H1 (cell line): ENCODE measurements at regions not wholly inside any gene's neighbourhood (a gene's known extent, or its start where the extent isn't known, plus 50 kb on each side); places are given as distances from the start of the nearest gene placed in this dataset.

Source experiments
- CTCF ChIA-PET: fragments of 300-600 bp; sonication (Branson Sonifier 250); formaldehyde crosslinking; loops from one replicate; lab custom pipeline; 2021; ENCODE audit not compliant: partially characterized antibody; lab: Charles Lee
- POLR2A ChIA-PET: fragments of 300-600 bp; sonication (Branson Sonifier 250); formaldehyde crosslinking; loops from one replicate; lab custom pipeline; 2021; ENCODE audit warnings: inconsistent platforms; ENCODE audit not compliant: partially characterized antibody; lab: Charles Lee
- DNase-seq, 2 experiments: peaks; one replicate each; pipeline versions ENCODE4 v3.0.0 to v3.0.0-alpha.2; 2010 to 2022; ENCODE audit warnings: low spot score in 2 of 2, low read depth in 1 of 2, mixed read lengths in 1 of 2
- FAIRE-seq: peaks from 2 replicates; lab custom pipeline; 2011; peaks lifted over from hg19 to GRCh38; lab: Jason Lieb, UNC
- H2AFZ ChIP-seq: 2 replicates; pipeline ENCODE4 v1.8.1; 2012; ENCODE audit warnings: low read length, inconsistent platforms
- H2AK5ac ChIP-seq: 2 replicates; pipeline ENCODE4 v1.6.1; 2013; ENCODE audit warnings: low read depth, low read length
- H2BK120ac ChIP-seq: replicated peaks from 2 replicates; pipeline ENCODE3; 2013; ENCODE audit warnings: low read depth, low read length, inconsistent platforms
- H2BK12ac ChIP-seq: 2 replicates; pipeline ENCODE4 v1.6.1; 2013; ENCODE audit warnings: low read depth, low read length
- H2BK15ac ChIP-seq: 2 replicates; pipeline ENCODE4 v1.6.1; 2013; ENCODE audit warnings: low read length
- H2BK20ac ChIP-seq: 2 replicates; pipeline ENCODE4 v1.6.1; 2013; ENCODE audit warnings: low read length
- H2BK5ac ChIP-seq: 2 replicates; pipeline ENCODE4 v1.6.1; 2013; ENCODE audit warnings: low read depth, low read length
- H3K14ac ChIP-seq: 2 replicates; pipeline ENCODE4 v1.6.1; 2013; ENCODE audit warnings: inconsistent platforms; ENCODE audit not compliant: insufficient read length
- H3K18ac ChIP-seq: 2 replicates; pipeline ENCODE4 v1.6.1; 2013; ENCODE audit warnings: low read length; ENCODE audit errors: extremely low read depth
- H3K23ac ChIP-seq: 2 replicates; pipeline ENCODE4 v1.6.1; 2013; ENCODE audit warnings: inconsistent platforms; ENCODE audit not compliant: insufficient read length
- H3K23me2 ChIP-seq: 2 replicates; pipeline ENCODE4 v1.6.1; 2013; ENCODE audit warnings: low read depth, low read length
- H3K27ac ChIP-seq: 2 replicates; pipeline ENCODE4 v1.6.1; 2011; ENCODE audit warnings: low read depth, low read length, inconsistent platforms
- H3K27me3 ChIP-seq, 4 experiments: replicated peaks in 1 of 4; 1 replicate in 1 of 4; 2 replicates in 3 of 4; pipeline versions ENCODE4 v1.6.1 to v1.8.1; 2011 to 2013; ENCODE audit warnings: low read length in 3 of 4, mild to moderate bottlenecking in 3 of 4, inconsistent platforms in 2 of 4, mixed read lengths in 2 of 4, moderate library complexity in 1 of 4; ENCODE audit not compliant: control insufficient read depth in 3 of 4, insufficient read depth in 3 of 4; ENCODE audit errors: extremely low read depth in 1 of 4
- H3K36me3 ChIP-seq, 4 experiments: 2 replicates each; pipeline versions ENCODE4 v1.6.1 to v1.8.1; 2011 to 2013; ENCODE audit warnings: mild to moderate bottlenecking in 4 of 4, low read length in 3 of 4, moderate library complexity in 2 of 4, control low read depth in 1 of 4, inconsistent platforms in 1 of 4; ENCODE audit not compliant: insufficient read depth in 4 of 4, control insufficient read depth in 2 of 4
- H3K4ac ChIP-seq: replicated peaks from 2 replicates; pipeline ENCODE3; 2013; ENCODE audit warnings: low read length, low read depth, mixed read lengths, inconsistent platforms; ENCODE audit not compliant: insufficient read length
- H3K4me1 ChIP-seq, 4 experiments: replicated peaks in 1 of 4; 1 replicate in 1 of 4; 2 replicates in 3 of 4; pipeline versions ENCODE4 v1.6.1 to v1.8.1; 2011 to 2013; ENCODE audit warnings: low read length in 3 of 4, inconsistent platforms in 2 of 4, mixed read lengths in 1 of 4; ENCODE audit not compliant: insufficient read depth in 4 of 4, control insufficient read depth in 3 of 4
- H3K4me2 ChIP-seq, 2 experiments: 2 replicates each; pipeline versions ENCODE4 v1.6.1 to v1.8.1; 2011 to 2013; ENCODE audit warnings: low read depth in 2 of 2, low read length in 2 of 2, control low read depth in 1 of 2, inconsistent platforms in 1 of 2, mild to moderate bottlenecking in 1 of 2; ENCODE audit not compliant: insufficient read depth in 1 of 2
- H3K4me3 ChIP-seq, 4 experiments: fragments of 200-600, 300-600 bp in 1 of 4; sonication (generic), shearing (Covaris generic), sonication (Bioruptor Twin) in 1 of 4; 2 replicates each; pipeline versions ENCODE4 v1.5.1 to v1.8.1; 2011 to 2016; ENCODE audit warnings: low read length in 4 of 4, low read depth in 3 of 4, control low read depth in 2 of 4, inconsistent platforms in 2 of 4, mild to moderate bottlenecking in 2 of 4, mixed read lengths in 1 of 4, moderate library complexity in 1 of 4; ENCODE audit not compliant: insufficient read depth in 2 of 4; ENCODE audit errors: extremely low read depth in 1 of 4
- H3K56ac ChIP-seq: replicated peaks from 2 replicates; pipeline ENCODE3; 2013; ENCODE audit warnings: low read depth, mild to moderate bottlenecking, mixed read lengths, low read length, inconsistent platforms; ENCODE audit not compliant: insufficient read length
- H3K79me1 ChIP-seq: 2 replicates; pipeline ENCODE4 v1.6.1; 2013; ENCODE audit warnings: low read depth, low read length, control low read depth
- H3K79me2 ChIP-seq, 2 experiments: 2 replicates each; pipeline versions ENCODE4 v1.6.1 to v1.8.1; 2012 to 2013; ENCODE audit warnings: low read length in 2 of 2, mild to moderate bottlenecking in 2 of 2, inconsistent platforms in 1 of 2; ENCODE audit not compliant: insufficient read depth in 2 of 2, control insufficient read depth in 1 of 2
- H3K9ac ChIP-seq, 4 experiments: replicated peaks in 1 of 4; 1 replicate in 1 of 4; 2 replicates in 3 of 4; pipeline versions ENCODE4 v1.6.1 to v1.8.1; 2011 to 2013; ENCODE audit warnings: low read depth in 3 of 4, low read length in 3 of 4, control low read depth in 2 of 4, mild to moderate bottlenecking in 2 of 4, moderate library complexity in 2 of 4, inconsistent platforms in 1 of 4; ENCODE audit errors: extremely low read depth in 1 of 4
- H3K9me3 ChIP-seq, 2 experiments: 2 replicates each; pipeline versions ENCODE4 v1.6.1 to v1.8.1; 2012 to 2013; ENCODE audit warnings: mild to moderate bottlenecking in 2 of 2, moderate library complexity in 2 of 2, control low read depth in 1 of 2, inconsistent platforms in 1 of 2, low read depth in 1 of 2, low read length in 1 of 2, mixed read lengths in 1 of 2; ENCODE audit not compliant: insufficient read depth in 2 of 2
- H4K20me1 ChIP-seq, 2 experiments: replicated peaks in 1 of 2; 2 replicates each; pipeline versions ENCODE3 to v1.8.1; 2011 to 2013; ENCODE audit warnings: inconsistent platforms in 2 of 2, low read length in 2 of 2, mild to moderate bottlenecking in 1 of 2; ENCODE audit not compliant: insufficient read depth in 2 of 2, control insufficient read depth in 1 of 2
- H4K5ac ChIP-seq: 2 replicates; pipeline ENCODE4 v1.6.1; 2013; ENCODE audit warnings: low read length, low read depth, mixed read lengths, inconsistent platforms; ENCODE audit not compliant: insufficient read length
- H4K8ac ChIP-seq: 2 replicates; pipeline ENCODE4 v1.8.0; 2013; ENCODE audit warnings: mild to moderate bottlenecking, moderate library complexity, low read length, inconsistent platforms; ENCODE audit not compliant: insufficient read depth; ENCODE audit errors: extremely low read depth
- H4K91ac ChIP-seq: replicated peaks from 2 replicates; pipeline ENCODE3; 2013; ENCODE audit warnings: low read length, mixed read lengths, inconsistent platforms; ENCODE audit not compliant: insufficient read length
- ATF3 ChIP-seq: IDR thresholded peaks from 2 replicates; pipeline ENCODE4 v1.6.1; 2011; ENCODE audit warnings: low read depth, mild to moderate bottlenecking, low read length; ENCODE audit not compliant: insufficient read depth
- CBX5 ChIP-seq: fragments of 300-800, 300-1000 bp; sonication (generic); IDR thresholded peaks from 2 replicates; pipeline ENCODE4 v1.7.1; 2016; ENCODE audit warnings: antibody characterized with exemption, low read length, low read depth
- CBX8 ChIP-seq: fragments of 300-800, 300-1000 bp; sonication (generic); IDR thresholded peaks from 2 replicates; pipeline ENCODE4 v1.7.1; 2016; ENCODE audit warnings: low read depth, low read length, borderline replicate concordance
- HDAC6 ChIP-seq: IDR thresholded peaks from one replicate; pipeline ENCODE4 v1.7.1; 2012; ENCODE audit warnings: low read depth, mild to moderate bottlenecking, inconsistent platforms, low read length, moderate library complexity
- KDM5A ChIP-seq: fragments of 200-600 bp; IDR thresholded peaks from 2 replicates; pipeline ENCODE4 v1.7.1; 2012; ENCODE audit warnings: mild to moderate bottlenecking, low read length, inconsistent platforms, mixed read lengths
- POLR2A ChIP-seq, 2 experiments: IDR thresholded peaks; 1 replicate in 1 of 2; 2 replicates in 1 of 2; pipeline ENCODE4 v1.6.1; 2011; ENCODE audit warnings: low read depth in 2 of 2, low read length in 2 of 2, mild to moderate bottlenecking in 2 of 2; ENCODE audit errors: control extremely low read depth in 1 of 2
- POLR2AphosphoS5 ChIP-seq: IDR thresholded peaks from 2 replicates; pipeline ENCODE4 v1.6.1; 2011; ENCODE audit warnings: low read depth, low read length
- POU5F1 ChIP-seq: IDR thresholded peaks from 2 replicates; pipeline ENCODE4 v1.6.1; 2011; ENCODE audit warnings: low read depth, mild to moderate bottlenecking, low read length, moderate library complexity
- SAP30 ChIP-seq: fragments of 300-600 bp; sonication (generic); IDR thresholded peaks from 2 replicates; pipeline ENCODE4 v1.7.1; 2012; ENCODE audit warnings: low read length, moderate library complexity, mild to moderate bottlenecking, inconsistent platforms; ENCODE audit not compliant: insufficient read depth, insufficient replicate concordance
- SIN3A ChIP-seq, 2 experiments: IDR thresholded peaks in 1 of 2; conservative IDR thresholded peaks in 1 of 2; 2 replicates each; pipeline ENCODE4 v1.6.1; 2011 to 2012; ENCODE audit warnings: low read length in 2 of 2, improper control_type of control experiment in 1 of 2, low read depth in 1 of 2, mild to moderate bottlenecking in 1 of 2
- SIRT6 ChIP-seq: IDR thresholded peaks from one replicate; pipeline ENCODE4 v1.7.1; 2012; ENCODE audit warnings: low read length, inconsistent platforms
- SIX5 ChIP-seq: IDR thresholded peaks from 2 replicates; pipeline ENCODE4 v1.6.1; 2011; ENCODE audit warnings: mild to moderate bottlenecking, low read depth, low read length
- TBP ChIP-seq: IDR thresholded peaks from 2 replicates; pipeline ENCODE4 v1.6.1; 2011; ENCODE audit warnings: low read depth, low read length, improper control_type of control experiment
- WGBS, 2 experiments: shearing (Covaris generic) in 1 of 2; methylation state at CpG; one replicate each; pipeline versions ENCODE4 v1.1.6 to v1.1.7; 2013 to 2015; ENCODE audit warnings: low lambda C conversion rate in 2 of 2, mixed read lengths in 2 of 2, inconsistent platforms in 1 of 2, low coverage in 1 of 2, missing lambda C conversion rate in 1 of 2; ENCODE audit not compliant: insufficient replicate concordance in 2 of 2, insufficient coverage in 1 of 2, insufficient read length in 1 of 2; ENCODE audit errors: extremely low coverage in 1 of 2, missing lambda C conversion rate in 1 of 2; 5-methylcytosine and 5-hydroxymethylcytosine counted together

DNA sequence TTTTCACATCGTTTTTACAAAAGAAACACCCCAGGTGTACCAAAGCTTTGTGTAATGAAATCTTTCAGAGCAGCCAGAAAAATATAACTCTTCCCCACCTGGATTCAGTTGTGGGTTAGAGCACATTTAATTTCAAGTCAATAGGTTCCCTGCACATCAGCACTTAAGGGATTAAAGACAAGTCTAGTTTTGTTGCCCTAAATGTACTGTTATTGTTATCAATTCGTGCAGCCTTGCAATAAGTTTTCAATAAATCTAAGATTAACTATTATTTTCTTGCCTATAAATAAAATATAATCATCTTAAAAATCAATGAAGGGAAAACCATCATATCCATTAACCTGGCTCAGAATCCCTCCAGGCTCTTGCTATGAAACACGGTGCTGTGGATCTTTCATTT is 172.5 kb upstream of the CDIN1 start:
- Histone ChIP-seq H3K79me2 (no peaks in the 10 kb centered on the region), H2BK20ac (no peak overlapping the region), H3K79me1 (no peaks in the 10 kb centered on the region), H2BK15ac (no peak overlapping the region), H2BK120ac (no peak overlapping the region), H3K23me2 (no peaks in the 10 kb centered on the region), H3K27ac (no peak overlapping the region), H3K56ac (no peak overlapping the region), H4K91ac (no peak overlapping the region), H2BK5ac (no peak overlapping the region), H3K4ac (no peak overlapping the region), H3K27me3 (no peaks in the 10 kb centered on the region)
- 45% methylated on average over 3 of the region's 3 CpGs; no CpG with 5 or more reads in 1 of the 2 experiments for WGBS, 2 experiments
- CTCF ChIA-PET = no interaction called here
- DNase-seq (no peak), FAIRE-seq (no peak)
- no peak for TF ChIP-seq SAP30
- TF ChIP-seq TBP = no peak
- TF ChIP-seq CBX8 = no peak
- no peak for TF ChIP-seq SIN3A (conservative IDR thresholded peaks at IDR 0.05 in 1 of 2, IDR thresholded peaks at IDR 0.05 in 1 of 2; ENCODE audit: low read depth in 1 of 2, low read length in 2 of 2)
- TF ChIP-seq ATF3 = no peak
- TF ChIP-seq HDAC6 = no peak
- TF ChIP-seq SIX5 = no peak
- TF ChIP-seq POLR2A (IDR thresholded peaks at IDR 0.05; ENCODE audit: control extremely low read depth in 1 of 2, low read depth in 2 of 2, low read length in 2 of 2) = no peak
- no peak for TF ChIP-seq SIRT6
- TF ChIP-seq POLR2AphosphoS5 = no peak
- TF ChIP-seq KDM5A = no peak
- TF ChIP-seq CBX5 = no peak
- TF ChIP-seq POU5F1 = no peak
- TF ChIP-seq, all 59 proteins: peak for 0
- H3K4me2 ChIP-seq = peak overlapping the region; percentile 20 to 30; a peak in 3 of 4 replicates
- H3K36me3 ChIP-seq = no peaks in the 10 kb centered on the region
- no peak overlapping the region for H2BK12ac ChIP-seq
- H4K20me1 ChIP-seq = no peaks in the 10 kb centered on the region
- no peak overlapping the region for H3K14ac ChIP-seq
- peaks cover 5 to 17% (median 7%) of the 10 kb centered on the region in 4 experiments for H3K4me1 ChIP-seq
- H3K9ac ChIP-seq = no peak overlapping the region
- H2AK5ac ChIP-seq = no peak overlapping the region
- H4K8ac ChIP-seq = no peak overlapping the region
- 0 out of 4 replicates have a peak, but pooled peaks cover 0 to 3% of the 10 kb centered on the region in 2 experiments for H3K9me3 ChIP-seq
- H3K4me3 ChIP-seq = 0 out of 8 replicates have a peak overlapping the region, but pooled peaks of 1 of the 4 experiments have one; percentile 2
- POLR2A ChIA-PET = no interaction called here
- no peak overlapping the region for H3K23ac ChIP-seq
- H2AFZ ChIP-seq = no peak overlapping the region; the same call in 1 of the 2 replicates
- no peak overlapping the region for H4K5ac ChIP-seq
- no peak overlapping the region for H3K18ac ChIP-seq
